ENCODE measurements at regions not wholly inside any gene's neighbourhood (a gene's known extent, or its start where the extent isn't known, plus 50 kb on each side); places are given as distances from the start of the nearest gene placed in this dataset.

GRCh38 chr5:74956278-74956677 is 90.1 kb upstream of the FAM169A start:
- no peak for DNase-seq (ENCODE audit: extremely low read depth in 1 of 2, low read depth in 1 of 2)

GRCh38 chr5:74954919-74955318 is 88.7 kb upstream of the FAM169A start:
- DNase-seq (ENCODE audit: extremely low read depth in 1 of 2, low read depth in 1 of 2) = no peak

GRCh38 chr5:74953937-74954720 is 87.9 kb upstream of the FAM169A start:
- DNase-seq (ENCODE audit: extremely low read depth in 1 of 2, low read depth in 1 of 2) = no peak

GRCh38 chr5:74953554-74953936 is 87.4 kb upstream of the FAM169A start:
- DNase-seq (ENCODE audit: extremely low read depth in 1 of 2, low read depth in 1 of 2) = no peak

GRCh38 chr5:74952406-74952805 is 86.2 kb upstream of the FAM169A start:
- no peak for DNase-seq (ENCODE audit: extremely low read depth in 1 of 2, low read depth in 1 of 2)

GRCh38 chr5:74951865-74952264 is 85.7 kb upstream of the FAM169A start:
- no peak for DNase-seq (ENCODE audit: extremely low read depth in 1 of 2, low read depth in 1 of 2)

GRCh38 chr5:74950836-74951515 is 84.8 kb upstream of the FAM169A start:
- DNase-seq (ENCODE audit: extremely low read depth in 1 of 2, low read depth in 1 of 2) = no peak

- DNase-seq (ENCODE audit: extremely low read depth in 1 of 2, low read depth in 1 of 2) = no peak
Observed at GRCh38 chr5:74949976-74950375, 83.8 kb upstream of the FAM169A start.

- DNase-seq (ENCODE audit: extremely low read depth in 1 of 2, low read depth in 1 of 2) = no peak
Observed at GRCh38 chr5:74948031-74948546, 81.9 kb upstream of the FAM169A start.

- no peak for DNase-seq (ENCODE audit: extremely low read depth in 1 of 2, low read depth in 1 of 2)
Observed at GRCh38 chr5:74946471-74946870, 80.3 kb upstream of the FAM169A start.

- peak; percentile 18 to 44 for DNase-seq (ENCODE audit: extremely low read depth in 1 of 2, low read depth in 1 of 2)
Observed at GRCh38 chr5:74945561-74946165, 79.5 kb upstream of the FAM169A start.

GRCh38 chr5:74943905-74944304 is 77.7 kb upstream of the FAM169A start:
- no peak for DNase-seq (ENCODE audit: extremely low read depth in 1 of 2, low read depth in 1 of 2)

GRCh38 chr5:74942622-74943286 is 76.6 kb upstream of the FAM169A start:
- no peak for DNase-seq (ENCODE audit: extremely low read depth in 1 of 2, low read depth in 1 of 2)

GRCh38 chr5:74940782-74941353 is 74.7 kb upstream of the FAM169A start:
- DNase-seq (ENCODE audit: extremely low read depth in 1 of 2, low read depth in 1 of 2) = no peak

GRCh38 chr5:74938250-74938933 is 72.2 kb upstream of the FAM169A start:
- DNase-seq (ENCODE audit: extremely low read depth in 1 of 2, low read depth in 1 of 2) = no peak

GRCh38 chr5:74935752-74936091 is 69.5 kb upstream of the FAM169A start:
- no peak for DNase-seq (ENCODE audit: extremely low read depth in 1 of 2, low read depth in 1 of 2)

- peak in 1 of 2 donors; percentile 17 for DNase-seq (ENCODE audit: extremely low read depth in 1 of 2, low read depth in 1 of 2)
Observed at GRCh38 chr5:74934949-74935751, 69.0 kb upstream of the FAM169A start.

GRCh38 chr5:74927336-74927735 is 61.1 kb upstream of the FAM169A start:
- DNase-seq (ENCODE audit: extremely low read depth in 1 of 2, low read depth in 1 of 2) = no peak

- DNase-seq (ENCODE audit: extremely low read depth in 1 of 2, low read depth in 1 of 2) = no peak
Observed at GRCh38 chr5:74919487-74919886, 53.3 kb upstream of the FAM169A start.

- DNase-seq (ENCODE audit: extremely low read depth in 1 of 2, low read depth in 1 of 2) = no peak
Observed at GRCh38 chr5:74919041-74919440, 52.9 kb upstream of the FAM169A start.
